ENCODE measurements at regions not wholly inside any gene's neighbourhood (a gene's known extent, or its start where the extent isn't known, plus 50 kb on each side); places are given as distances from the start of the nearest gene placed in this dataset.

DNA sequence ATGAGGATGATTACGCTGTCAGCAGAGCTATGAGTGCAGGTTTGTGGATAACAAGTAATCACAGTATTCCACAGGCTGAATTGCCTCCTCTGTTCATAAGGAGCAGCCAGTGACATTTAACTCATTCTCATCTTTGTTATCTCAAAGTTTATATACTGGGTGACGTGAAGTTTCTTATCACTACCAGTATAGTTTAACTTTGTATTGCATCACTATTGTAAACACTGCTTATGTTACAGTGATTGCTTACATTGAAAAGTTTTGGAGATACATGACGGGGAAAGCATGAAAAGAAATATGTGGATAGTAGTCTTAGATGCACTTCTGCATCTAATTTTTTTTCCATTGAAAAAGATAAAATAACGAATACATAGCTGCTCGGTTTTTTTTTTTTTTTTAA is 429.7 kb downstream of the VGLL3 start:
- TF ChIP-seq, protein P1, sequence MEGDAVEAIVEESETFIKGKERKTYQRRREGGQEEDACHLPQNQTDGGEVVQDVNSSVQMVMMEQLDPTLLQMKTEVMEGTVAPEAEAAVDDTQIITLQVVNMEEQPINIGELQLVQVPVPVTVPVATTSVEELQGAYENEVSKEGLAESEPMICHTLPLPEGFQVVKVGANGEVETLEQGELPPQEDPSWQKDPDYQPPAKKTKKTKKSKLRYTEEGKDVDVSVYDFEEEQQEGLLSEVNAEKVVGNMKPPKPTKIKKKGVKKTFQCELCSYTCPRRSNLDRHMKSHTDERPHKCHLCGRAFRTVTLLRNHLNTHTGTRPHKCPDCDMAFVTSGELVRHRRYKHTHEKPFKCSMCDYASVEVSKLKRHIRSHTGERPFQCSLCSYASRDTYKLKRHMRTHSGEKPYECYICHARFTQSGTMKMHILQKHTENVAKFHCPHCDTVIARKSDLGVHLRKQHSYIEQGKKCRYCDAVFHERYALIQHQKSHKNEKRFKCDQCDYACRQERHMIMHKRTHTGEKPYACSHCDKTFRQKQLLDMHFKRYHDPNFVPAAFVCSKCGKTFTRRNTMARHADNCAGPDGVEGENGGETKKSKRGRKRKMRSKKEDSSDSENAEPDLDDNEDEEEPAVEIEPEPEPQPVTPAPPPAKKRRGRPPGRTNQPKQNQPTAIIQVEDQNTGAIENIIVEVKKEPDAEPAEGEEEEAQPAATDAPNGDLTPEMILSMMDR (IDR thresholded peaks at IDR 0.05; ENCODE audit: poor library complexity), result no peak
- TF ChIP-seq EZH2 (IDR thresholded peaks at IDR 0.05; ENCODE audit: borderline replicate concordance) (no peak), EZH2phosphoT487 (IDR thresholded peaks at IDR 0.05; ENCODE audit: low read depth, severe bottlenecking, unreplicated experiment) (no peak)
